WTC11 (cell line): ENCODE measurements at regions not wholly inside any gene's neighbourhood (a gene's known extent, or its start where the extent isn't known, plus 50 kb on each side); places are given as distances from the start of the nearest gene placed in this dataset.

ENCODE experiments used
- ATAC-seq: fragments of 200-7000 bp; cut with Tn5 transposase; 2 replicates; pipeline ENCODE4 v1.10.0; 2021; ENCODE audit warnings: mild to moderate bottlenecking, moderate library complexity
- CTCF ChIA-PET: fragments of 300-600 bp; sonication (Branson Sonifier 250); formaldehyde crosslinking; loops from one replicate; lab custom pipeline; 2021; ENCODE audit warnings: antibody characterized with exemption; lab: Charles Lee
- POLR2A ChIA-PET: fragments of 350-600 bp; sonication (Branson Sonifier 250); formaldehyde crosslinking; loops from one replicate; lab custom pipeline; 2021; ENCODE audit warnings: antibody characterized with exemption; lab: Charles Lee
- DNase-seq: peaks from one replicate; pipeline ENCODE4 v3.0.0; 2021; ENCODE audit warnings: low spot score
- H3K27ac Mint-ChIP-seq: 2 replicates; pipeline ENCODE4 v1.8.0; 2021; ENCODE audit warnings: mixed read lengths
- H3K27me3 Mint-ChIP-seq: 2 replicates; pipeline ENCODE4 v1.8.0; 2021; ENCODE audit warnings: low read depth, mild to moderate bottlenecking, moderate library complexity, mixed read lengths
- H3K36me3 Mint-ChIP-seq: 2 replicates; pipeline ENCODE4 v1.8.0; 2021; ENCODE audit warnings: mixed read lengths
- H3K4me1 Mint-ChIP-seq: 2 replicates; pipeline ENCODE4 v1.8.0; 2022; ENCODE audit warnings: mixed read lengths
- H3K4me3 Mint-ChIP-seq: 2 replicates; pipeline ENCODE4 v1.8.0; 2021; ENCODE audit warnings: mild to moderate bottlenecking, moderate library complexity, mixed read lengths
- H3K9me3 Mint-ChIP-seq: 2 replicates; pipeline ENCODE4 v1.8.0; 2021; ENCODE audit warnings: mixed read lengths
- CTCF ChIP-seq: fragments of 200-600 bp; IDR thresholded peaks from 2 replicates; pipeline ENCODE4 v1.8.0; 2022; ENCODE audit warnings: antibody characterized with exemption
- E2F1 ChIP-seq: sonication (generic); formaldehyde crosslinking; IDR thresholded peaks from 2 replicates; pipeline ENCODE4 v1.8.0; 2022; ENCODE audit warnings: mild to moderate bottlenecking, missing genetic modification reagents
- ESRRA ChIP-seq: sonication (generic); formaldehyde crosslinking; IDR thresholded peaks from 2 replicates; pipeline ENCODE4 v1.8.1; 2022; ENCODE audit warnings: mild to moderate bottlenecking, missing genetic modification reagents, borderline replicate concordance
- FOXP1 ChIP-seq: sonication (generic); formaldehyde crosslinking; IDR thresholded peaks from 2 replicates; pipeline ENCODE4 v1.8.0; 2022; ENCODE audit warnings: missing genetic modification reagents, mild to moderate bottlenecking, moderate library complexity, borderline replicate concordance
- GTF2I ChIP-seq: fragments of 250-450 bp; sonication (Bioruptor Pico); conservative IDR thresholded peaks from 2 replicates; pipeline ENCODE4 v1.4.0; 2021; ENCODE audit warnings: mild to moderate bottlenecking
- JUN ChIP-seq: sonication (generic); formaldehyde crosslinking; IDR thresholded peaks from 2 replicates; pipeline ENCODE4 v1.8.0; 2023; ENCODE audit warnings: mild to moderate bottlenecking, missing genetic modification reagents
- MAX ChIP-seq: sonication (generic); formaldehyde crosslinking; IDR thresholded peaks from 2 replicates; pipeline ENCODE4 v1.8.0; 2022; ENCODE audit warnings: mild to moderate bottlenecking, missing genetic modification reagents
- NFE2L1 ChIP-seq: sonication (generic); formaldehyde crosslinking; IDR thresholded peaks from 2 replicates; pipeline ENCODE4 v1.8.1; 2023; ENCODE audit warnings: missing genetic modification reagents
- NR3C1 ChIP-seq: sonication (generic); formaldehyde crosslinking; conservative IDR thresholded peaks from 2 replicates; pipeline ENCODE4 v1.8.1; 2023; ENCODE audit warnings: low read depth, mild to moderate bottlenecking, missing genetic modification reagents
- OVOL2 ChIP-seq: fragments of 250-450 bp; sonication (Bioruptor Pico); IDR thresholded peaks from 2 replicates; pipeline ENCODE4 v1.9.0; 2021; ENCODE audit warnings: mild to moderate bottlenecking, borderline replicate concordance
- SOX15 ChIP-seq: fragments of 250-450 bp; sonication (Bioruptor Pico); IDR thresholded peaks from 2 replicates; pipeline ENCODE4 v1.9.0; 2021; ENCODE audit warnings: mild to moderate bottlenecking
- USF2 ChIP-seq: sonication (generic); formaldehyde crosslinking; IDR thresholded peaks from 2 replicates; pipeline ENCODE4 v1.8.1; 2023; ENCODE audit warnings: mild to moderate bottlenecking, missing genetic modification reagents, moderate library complexity
- ZBTB21 ChIP-seq: sonication (generic); formaldehyde crosslinking; IDR thresholded peaks from 2 replicates; pipeline ENCODE4 v1.8.1; 2023; ENCODE audit warnings: mild to moderate bottlenecking, missing genetic modification reagents, borderline replicate concordance
- ZBTB43 ChIP-seq: sonication (generic); formaldehyde crosslinking; IDR thresholded peaks from 2 replicates; pipeline ENCODE4 v1.8.1; 2023; ENCODE audit warnings: mild to moderate bottlenecking, missing genetic modification reagents
- ZMAT4 ChIP-seq: fragments of 250-450 bp; sonication (Bioruptor Pico); IDR thresholded peaks from 2 replicates; pipeline ENCODE4 v1.9.0; 2021; ENCODE audit warnings: mild to moderate bottlenecking
- ZNF232 ChIP-seq: sonication (generic); formaldehyde crosslinking; IDR thresholded peaks from 2 replicates; pipeline ENCODE4 v1.8.0; 2022; ENCODE audit warnings: mild to moderate bottlenecking, missing genetic modification reagents
- ZNF263 ChIP-seq: sonication (generic); formaldehyde crosslinking; IDR thresholded peaks from 2 replicates; pipeline ENCODE4 v1.8.1; 2022; ENCODE audit warnings: low read depth, mild to moderate bottlenecking, moderate library complexity, missing genetic modification reagents
- ZNF281 ChIP-seq: sonication (generic); formaldehyde crosslinking; IDR thresholded peaks from 2 replicates; pipeline ENCODE4 v1.8.0; 2023; ENCODE audit warnings: mild to moderate bottlenecking, missing genetic modification reagents
- ZNF423 ChIP-seq: fragments of 250-450 bp; sonication (Bioruptor Pico); IDR thresholded peaks from 2 replicates; pipeline ENCODE4 v2.1.2; 2022; ENCODE audit warnings: mild to moderate bottlenecking, moderate library complexity
- ZNF512 ChIP-seq: sonication (generic); formaldehyde crosslinking; IDR thresholded peaks from 2 replicates; pipeline ENCODE4 v1.8.1; 2022; ENCODE audit warnings: missing genetic modification reagents, borderline replicate concordance

GRCh38 chr12:82583756-82584155 lies 103.0 kb upstream of the TMTC2 start:
- H3K27me3 Mint-ChIP-seq, result no peaks in the 10 kb centered on the region
- no peak overlapping the region for H3K4me3 Mint-ChIP-seq
- H3K36me3 Mint-ChIP-seq, result 0 out of 2 replicates have a peak, but pooled peaks cover 3% of the 10 kb centered on the region
- H3K9me3 Mint-ChIP-seq, result peaks cover 21% of the 10 kb centered on the region
- CTCF ChIA-PET, result no interaction called here
- TF ChIP-seq ZNF512 (CRISPR knock-in tag) (no peak), ZNF423 (no peak), CTCF (no peak), JUN (CRISPR knock-in tag) (no peak), NFE2L1 (CRISPR knock-in tag) (no peak), ZMAT4 (CRISPR knock-in tag) (no peak), MAX (CRISPR knock-in tag) (no peak), FOXP1 (no peak), GTF2I (no peak), SOX15 (CRISPR knock-in tag) (no peak), NR3C1 (CRISPR knock-in tag) (no peak), ZNF281 (CRISPR knock-in tag) (no peak), ESRRA (CRISPR knock-in tag) (no peak), E2F1 (no peak), ZBTB43 (CRISPR knock-in tag) (no peak), USF2 (CRISPR knock-in tag) (no peak), OVOL2 (CRISPR knock-in tag) (no peak), ZBTB21 (CRISPR knock-in tag) (no peak), ZNF263 (CRISPR knock-in tag) (no peak), ZNF232 (CRISPR knock-in tag) (no peak)
- POLR2A ChIA-PET, result no interaction called here
- DNase-seq (no peak), ATAC-seq (no peak)
- no peak overlapping the region for H3K27ac Mint-ChIP-seq
- no peaks in the 10 kb centered on the region for H3K4me1 Mint-ChIP-seq
